Upper lobe of right lung (tissue), 1 donor: ENCODE measurements at regions not wholly inside any gene's neighbourhood (a gene's known extent, or its start where the extent isn't known, plus 50 kb on each side); places are given as distances from the start of the nearest gene placed in this dataset.
A peak's percentile ranks its signal among the peaks of the same experiment; 100 is the strongest.

Source experiments
- ATAC-seq: fragments of 200-7000 bp; cut with Tn5 transposase; one replicate; pipeline ENCODE4 v1.9.1; 2020; ENCODE audit warnings: mild to moderate bottlenecking, moderate library complexity
- DNase-seq: peaks from one replicate; pipeline ENCODE4 v3.0.0-alpha.2; 2020
- H3K27ac ChIP-seq: fragments of 200-600 bp; one replicate; pipeline ENCODE4 v1.8.0; 2022
- H3K27me3 ChIP-seq: fragments of 200-600 bp; one replicate; pipeline ENCODE4 v1.8.0; 2022; ENCODE audit warnings: mild to moderate bottlenecking
- H3K36me3 ChIP-seq: fragments of 200-600 bp; one replicate; pipeline ENCODE4 v1.8.0; 2022
- H3K4me1 ChIP-seq: fragments of 200-600 bp; one replicate; pipeline ENCODE4 v1.8.0; 2022
- H3K4me3 ChIP-seq: fragments of 200-600 bp; one replicate; pipeline ENCODE4 v1.8.0; 2022; ENCODE audit warnings: mild to moderate bottlenecking
- H3K9me3 ChIP-seq: fragments of 200-600 bp; one replicate; pipeline ENCODE4 v1.8.0; 2022
- CTCF ChIP-seq: fragments of 200-600 bp; IDR thresholded peaks from one replicate; pipeline ENCODE4 v1.8.0; 2022; ENCODE audit warnings: antibody characterized with exemption
- intact Hi-C: fragments of 100-400 bp; cut with DNase I; formaldehyde crosslinking; loops from one replicate; pipeline ENCODE4 v1.11.0; 2022
- donor health status: DM: no; HTN: yes; CAD: no; lungs with severe emphysema.

GRCh38 chr4:66433706-66434105 lies 763.4 kb upstream of the EPHA5 start:
- Histone ChIP-seq H3K4me3 (no peak overlapping the region), H3K9me3 (no peaks in the 10 kb centered on the region), H3K27me3 (no peaks in the 10 kb centered on the region), H3K36me3 (no peaks in the 10 kb centered on the region), H3K4me1 (no peaks in the 10 kb centered on the region), H3K27ac (no peak overlapping the region)
- DNase-seq (peak; percentile 15), ATAC-seq (no peak)
- no peak for TF ChIP-seq CTCF
- intact Hi-C loops, result no loop called here

GRCh38 chr4:66430856-66431255 lies 760.6 kb upstream of the EPHA5 start:
- Histone ChIP-seq H3K27me3 (no peaks in the 10 kb centered on the region), H3K36me3 (no peaks in the 10 kb centered on the region), H3K9me3 (no peaks in the 10 kb centered on the region), H3K27ac (no peak overlapping the region), H3K4me1 (no peaks in the 10 kb centered on the region), H3K4me3 (no peak overlapping the region)
- TF ChIP-seq CTCF, result no peak
- no peak for DNase-seq
- intact Hi-C loops, result no loop called here
- no peak for ATAC-seq

- ATAC-seq, result no peak
- intact Hi-C loops, result no loop called here
- Histone ChIP-seq H3K4me1 (no peaks in the 10 kb centered on the region), H3K27me3 (no peaks in the 10 kb centered on the region), H3K36me3 (no peaks in the 10 kb centered on the region), H3K4me3 (no peak overlapping the region), H3K9me3 (no peaks in the 10 kb centered on the region), H3K27ac (no peak overlapping the region)
- TF ChIP-seq CTCF, result no peak
- DNase-seq, result no peak
These were observed 759.0 kb upstream of the EPHA5 start for GRCh38 chr4:66429276-66429675.

GRCh38 chr4:66416425-66416824 lies 746.1 kb upstream of the EPHA5 start:
- Histone ChIP-seq H3K27me3 (no peaks in the 10 kb centered on the region), H3K4me3 (no peak overlapping the region), H3K9me3 (no peaks in the 10 kb centered on the region), H3K27ac (no peak overlapping the region), H3K4me1 (no peaks in the 10 kb centered on the region), H3K36me3 (no peaks in the 10 kb centered on the region)
- DNase-seq (no peak), ATAC-seq (no peak)
- intact Hi-C loops, result no loop called here
- no peak for TF ChIP-seq CTCF

- no peak overlapping the region for H3K4me3 ChIP-seq
- H3K27ac ChIP-seq, result no peak overlapping the region
- H3K27me3 ChIP-seq, result no peaks in the 10 kb centered on the region
- ATAC-seq (no peak), DNase-seq (no peak)
- no peaks in the 10 kb centered on the region for H3K36me3 ChIP-seq
- no peak for TF ChIP-seq CTCF
- H3K9me3 ChIP-seq, result no peaks in the 10 kb centered on the region
- H3K4me1 ChIP-seq, result no peaks in the 10 kb centered on the region
- intact Hi-C loops, result no loop called here
These were observed 733.9 kb upstream of the EPHA5 start for GRCh38 chr4:66404141-66404540.

- intact Hi-C loops, result no loop called here
These were observed 706.6 kb upstream of the EPHA5 start for GRCh38 chr4:66376921-66377320.

More at GRCh38 chr4:66376921-66377320, 706.6 kb upstream of the EPHA5 start:
- H3K27me3 ChIP-seq, result no peaks in the 10 kb centered on the region
- H3K27ac ChIP-seq, result no peak overlapping the region
- ATAC-seq (no peak), DNase-seq (no peak)
- no peaks in the 10 kb centered on the region for H3K36me3 ChIP-seq
- no peak overlapping the region for H3K4me3 ChIP-seq
- no peaks in the 10 kb centered on the region for H3K9me3 ChIP-seq
- H3K4me1 ChIP-seq, result no peaks in the 10 kb centered on the region
- TF ChIP-seq CTCF, result no peak
